HAP-1 (cell line): ENCODE measurements at regions not wholly inside any gene's neighbourhood (a gene's known extent, or its start where the extent isn't known, plus 50 kb on each side); places are given as distances from the start of the nearest gene placed in this dataset.
"Not testable (repeated sequence)": the region's sequence is repeated elsewhere in the genome, so short reads cannot be mapped to it uniquely, and the experiment has no call there.

ENCODE experiments used
- DNase-seq, 2 experiments: peaks; one replicate each; pipeline ENCODE4 v3.0.0-alpha.2; 2016 to 2020; ENCODE audit warnings: low spot score in 2 of 2
- H3K27me3 ChIP-seq: fragments of 250-450 bp; sonication (Bioruptor Pico); 2 replicates; pipeline ENCODE4 v1.5.1; 2020; ENCODE audit warnings: low read depth, mild to moderate bottlenecking, moderate library complexity
- H3K36me3 ChIP-seq: fragments of 250-450 bp; sonication (Bioruptor Pico); replicated peaks from 2 replicates; pipeline ENCODE4 v1.5.1; 2020; ENCODE audit warnings: mild to moderate bottlenecking
- H3K4me1 ChIP-seq: fragments of 250-450 bp; sonication (Bioruptor Pico); 2 replicates; pipeline ENCODE4 v1.5.1; 2020; ENCODE audit warnings: mild to moderate bottlenecking
- H3K4me3 ChIP-seq: fragments of 250-450 bp; sonication (Bioruptor Pico); 2 replicates; pipeline ENCODE4 v1.5.1; 2020; ENCODE audit warnings: mild to moderate bottlenecking, moderate library complexity
- H3K9me3 ChIP-seq: fragments of 250-450 bp; sonication (Bioruptor Pico); 2 replicates; pipeline ENCODE4 v1.5.1; 2020; ENCODE audit warnings: mild to moderate bottlenecking, moderate library complexity
- in situ Hi-C: fragments of 300-500 bp; cut with MboI; formaldehyde crosslinking; loops from 3 replicates; pipeline ENCODE4 v1.14.3; 2020; ENCODE audit warnings: low sequenced_read_pairs, inconsistent platforms, mixed read lengths

GRCh38 chr9:110028271-110028670 is 179.7 kb downstream of the C9orf152 start:
- Histone ChIP-seq H3K4me3 (no peak overlapping the region), H3K4me1 (peaks cover 9% of the 10 kb centered on the region), H3K9me3 (no peaks in the 10 kb centered on the region), H3K27me3 (peaks cover 9% of the 10 kb centered on the region), H3K36me3 (no peaks in the 10 kb centered on the region)
- in situ Hi-C loops: no loop called here
- DNase-seq: no peak

DNA sequence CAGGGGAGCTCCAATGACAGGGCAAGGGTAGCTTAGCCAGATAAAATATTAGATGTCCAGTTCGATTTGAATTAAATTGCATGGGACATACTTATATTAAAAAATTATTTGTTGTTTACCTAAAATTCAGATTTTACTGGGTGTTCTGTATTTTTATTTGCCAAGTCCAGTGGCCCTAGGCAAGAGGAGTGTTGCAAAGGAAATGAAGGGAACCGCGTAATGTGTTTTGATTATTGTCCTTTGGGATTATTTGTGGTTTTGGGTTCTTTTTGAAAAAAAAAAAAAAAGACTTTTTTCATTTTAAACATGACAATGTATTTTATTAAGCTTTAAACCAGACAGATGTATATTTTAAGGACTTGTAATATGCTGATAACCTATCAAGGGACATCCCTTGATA is 179.3 kb downstream of the C9orf152 start:
- DNase-seq: no peak
- Histone ChIP-seq H3K4me3 (no peak overlapping the region), H3K27me3 (peaks cover 9% of the 10 kb centered on the region), H3K4me1 (peaks cover 9% of the 10 kb centered on the region), H3K9me3 (no peaks in the 10 kb centered on the region), H3K36me3 (no peaks in the 10 kb centered on the region)
- in situ Hi-C loops: no loop called here

GRCh38 chr9:110029429-110029955 is 178.5 kb downstream of the C9orf152 start:
- H3K27me3 ChIP-seq: peaks cover 9% of the 10 kb centered on the region
- peaks cover 9% of the 10 kb centered on the region for H3K4me1 ChIP-seq
- H3K4me3 ChIP-seq: no peak overlapping the region
- in situ Hi-C loops: no loop called here
- no peaks in the 10 kb centered on the region for H3K9me3 ChIP-seq
- no peak for DNase-seq
- H3K36me3 ChIP-seq: no peaks in the 10 kb centered on the region

DNA sequence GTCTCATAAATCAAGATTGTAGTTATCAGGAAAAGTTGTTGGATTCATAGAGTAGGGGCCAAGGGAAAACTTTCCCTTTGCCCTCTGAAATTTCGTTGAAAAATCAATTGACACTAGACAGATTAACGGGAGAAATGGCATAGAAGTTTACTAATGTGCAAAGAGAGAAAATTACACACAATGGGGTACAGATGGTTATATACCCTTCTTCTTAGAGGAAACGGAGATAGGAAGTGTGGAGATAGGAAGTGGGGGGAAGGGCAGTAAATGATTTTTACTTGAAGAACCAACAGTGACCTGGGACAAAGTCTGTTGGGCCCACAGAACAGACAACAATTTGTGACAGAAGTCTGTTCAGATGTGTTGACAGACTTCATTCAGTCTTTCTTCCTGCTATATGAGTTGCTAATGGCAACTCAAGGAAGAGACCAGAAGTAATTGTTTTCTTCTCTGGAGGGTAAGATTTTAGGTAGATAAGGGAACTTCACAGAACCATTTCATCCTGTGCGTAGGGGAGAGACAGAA is 177.9 kb downstream of the C9orf152 start:
- H3K27me3 ChIP-seq: peaks cover 9% of the 10 kb centered on the region
- no peaks in the 10 kb centered on the region for H3K36me3 ChIP-seq
- no peak for DNase-seq
- H3K4me1 ChIP-seq: peaks cover 9% of the 10 kb centered on the region
- no peaks in the 10 kb centered on the region for H3K9me3 ChIP-seq
- in situ Hi-C loops: no loop called here
- no peak overlapping the region for H3K4me3 ChIP-seq

GRCh38 chr9:110030632-110031031 is 177.3 kb downstream of the C9orf152 start:
- Histone ChIP-seq H3K36me3 (no peaks in the 10 kb centered on the region), H3K4me1 (peaks cover 9% of the 10 kb centered on the region), H3K4me3 (no peak overlapping the region), H3K27me3 (peaks cover 9% of the 10 kb centered on the region), H3K9me3 (no peaks in the 10 kb centered on the region)
- in situ Hi-C loops: no loop called here
- no peak for DNase-seq

GRCh38 chr9:110031511-110032173 is 176.3 kb downstream of the C9orf152 start:
- in situ Hi-C loops: no loop called here
- no peak for DNase-seq

DNA sequence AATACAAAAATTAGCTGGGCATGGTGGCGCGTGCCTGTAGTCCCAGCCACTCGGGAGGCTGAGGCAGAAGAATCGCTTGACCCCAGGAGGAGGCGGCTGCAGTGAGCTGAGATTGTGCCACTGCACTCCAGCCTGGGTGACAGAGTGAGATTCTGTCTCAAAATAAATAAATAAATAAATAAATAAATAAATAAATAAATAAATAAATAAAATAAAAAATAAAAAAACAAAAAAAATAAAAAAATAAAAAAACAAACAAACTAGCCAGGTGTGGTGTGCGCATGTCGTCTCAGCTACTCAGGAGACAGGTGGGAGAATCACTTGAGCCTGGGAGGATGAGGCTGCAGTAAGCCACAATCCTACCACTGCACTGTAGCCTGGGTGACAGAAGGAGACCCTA is 175.4 kb downstream of the C9orf152 start:
- H3K27me3 ChIP-seq, H3K4me3 ChIP-seq, H3K36me3 ChIP-seq, H3K9me3 ChIP-seq, H3K4me1 ChIP-seq, in situ Hi-C loops, DNase-seq: not testable (repeated sequence)

More at GRCh38 chr9:110031511-110032173, 176.3 kb downstream of the C9orf152 start:
- Histone ChIP-seq H3K4me1 (peaks cover 9% of the 10 kb centered on the region), H3K27me3 (peaks cover 9% of the 10 kb centered on the region), H3K36me3 (no peaks in the 10 kb centered on the region), H3K9me3 (no peaks in the 10 kb centered on the region), H3K4me3 (no peak overlapping the region)

GRCh38 chr9:110033869-110034268 is 174.1 kb downstream of the C9orf152 start:
- Histone ChIP-seq H3K27me3 (peaks cover 3% of the 10 kb centered on the region; the same call in 1 of the 2 replicates), H3K9me3 (no peaks in the 10 kb centered on the region), H3K36me3 (no peaks in the 10 kb centered on the region), H3K4me3 (no peak overlapping the region), H3K4me1 (no peaks in the 10 kb centered on the region)
- DNase-seq: no peak
- in situ Hi-C loops: no loop called here

GRCh38 chr9:110036286-110036685 is 171.7 kb downstream of the C9orf152 start:
- in situ Hi-C loops: no loop called here
- DNase-seq: no peak
- peaks cover 4% of the 10 kb centered on the region; the same call in 1 of the 2 replicates for H3K27me3 ChIP-seq

DNA sequence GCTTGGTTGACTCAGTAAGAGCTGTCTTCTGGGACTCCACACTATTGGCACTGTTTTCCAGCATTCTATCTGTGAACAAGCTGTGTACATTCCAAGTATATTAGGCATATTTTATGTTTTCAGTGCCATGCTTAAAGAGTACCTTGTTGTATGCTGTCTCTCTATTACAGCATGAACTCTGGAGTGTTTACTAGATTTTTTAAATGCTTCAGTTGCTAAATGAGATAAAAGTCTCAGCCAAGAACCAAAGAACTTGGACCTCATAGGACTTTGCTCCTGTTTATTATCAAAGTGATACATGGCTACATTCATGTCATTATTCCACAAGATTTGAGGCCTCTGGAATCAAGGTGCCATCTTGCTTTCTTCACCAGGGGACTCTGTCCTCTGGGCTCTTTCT is 167.2 kb downstream of the C9orf152 start:
- Histone ChIP-seq H3K9me3 (no peaks in the 10 kb centered on the region), H3K36me3 (no peaks in the 10 kb centered on the region), H3K4me3 (no peak overlapping the region), H3K4me1 (no peaks in the 10 kb centered on the region), H3K27me3 (peaks cover 4% of the 10 kb centered on the region; the same call in 1 of the 2 replicates)
- in situ Hi-C loops: no loop called here
- no peak for DNase-seq

More at GRCh38 chr9:110036286-110036685, 171.7 kb downstream of the C9orf152 start:
- Histone ChIP-seq H3K4me1 (no peaks in the 10 kb centered on the region), H3K4me3 (no peak overlapping the region), H3K9me3 (no peaks in the 10 kb centered on the region), H3K36me3 (no peaks in the 10 kb centered on the region)

- Histone ChIP-seq H3K27me3 (peaks cover 4% of the 10 kb centered on the region; the same call in 1 of the 2 replicates), H3K4me3 (no peak overlapping the region), H3K4me1 (no peaks in the 10 kb centered on the region), H3K36me3 (no peaks in the 10 kb centered on the region), H3K9me3 (no peaks in the 10 kb centered on the region)
- in situ Hi-C loops: no loop called here
- DNase-seq: no peak
Observed at GRCh38 chr9:110041452-110041851, 166.5 kb downstream of the C9orf152 start.

- peak overlapping the region; percentile 72 for H3K4me3 ChIP-seq
Observed at GRCh38 chr9:110047232-110047954, 160.6 kb downstream of the C9orf152 start.

DNA sequence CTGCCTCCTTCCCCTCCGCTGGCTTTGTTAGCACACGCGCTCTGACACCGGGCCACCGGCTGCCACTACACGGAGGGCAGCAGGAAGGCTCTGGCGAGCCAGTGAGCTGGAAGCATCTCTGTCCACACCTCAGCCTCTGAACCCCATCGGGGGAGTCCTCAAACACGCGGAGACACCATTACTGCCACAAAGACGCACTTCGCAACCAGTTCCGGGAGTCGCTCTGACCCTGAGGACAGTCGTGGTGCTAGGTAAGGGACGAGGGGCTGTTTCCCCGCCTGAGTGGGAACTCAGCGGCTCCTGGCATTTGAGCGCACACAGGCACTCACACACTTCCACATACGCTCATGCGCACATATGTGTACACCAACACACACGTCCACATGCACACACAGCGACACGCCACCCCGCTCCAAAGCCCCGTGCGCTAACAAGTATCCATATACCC is 160.0 kb downstream of the C9orf152 start:
- peak in 1 of 2 experiments; percentile 45 for DNase-seq

More at GRCh38 chr9:110047232-110047954, 160.6 kb downstream of the C9orf152 start:
- H3K9me3 ChIP-seq: no peaks in the 10 kb centered on the region
- DNase-seq: peak; percentile 63 to 80
- peaks cover 16% of the 10 kb centered on the region for H3K4me1 ChIP-seq
- no peaks in the 10 kb centered on the region for H3K36me3 ChIP-seq
- no peaks in the 10 kb centered on the region for H3K27me3 ChIP-seq
- in situ Hi-C loops: no loop called here

More for the DNA sequence above, 160.0 kb downstream of the C9orf152 start:
- Histone ChIP-seq H3K4me3 (peak overlapping the region; percentile 72), H3K4me1 (peaks cover 16% of the 10 kb centered on the region), H3K27me3 (no peaks in the 10 kb centered on the region), H3K36me3 (no peaks in the 10 kb centered on the region), H3K9me3 (no peaks in the 10 kb centered on the region)
- in situ Hi-C loops: no loop called here
